HepG2 (cell line): ENCODE measurements at regions not wholly inside any gene's neighbourhood (a gene's known extent, or its start where the extent isn't known, plus 50 kb on each side); places are given as distances from the start of the nearest gene placed in this dataset.

Source experiments
- CSRNP1 ChIP-seq: sonication (generic); formaldehyde crosslinking; IDR thresholded peaks from 2 replicates; pipeline ENCODE4 v1.8.1; 2023; ENCODE audit warnings: mild to moderate bottlenecking, missing genetic modification reagents
- DMTF1 ChIP-seq: sonication (generic); formaldehyde crosslinking; IDR thresholded peaks from 2 replicates; pipeline ENCODE4 v1.4.0; 2020; ENCODE audit warnings: mild to moderate bottlenecking, missing genetic modification reagents
- GPN1 ChIP-seq: sonication (generic); formaldehyde crosslinking; IDR thresholded peaks from 2 replicates; pipeline ENCODE4 v1.5.1; 2020; ENCODE audit warnings: missing genetic modification reagents, borderline replicate concordance
- GTF2F1 ChIP-seq: fragments of 150-350 bp; IDR thresholded peaks from 2 replicates; pipeline ENCODE4 v1.6.1; 2014; ENCODE audit warnings: low read length
- HHEX ChIP-seq: IDR thresholded peaks from 2 replicates; pipeline ENCODE4 v1.6.1; 2016; ENCODE audit warnings: control low read depth
- UBTF ChIP-seq: sonication (generic); formaldehyde crosslinking; IDR thresholded peaks from 2 replicates; pipeline ENCODE4 v1.4.0; 2020; ENCODE audit warnings: mild to moderate bottlenecking, missing genetic modification reagents
- ZNF281 ChIP-seq: sonication (generic); formaldehyde crosslinking; IDR thresholded peaks from 2 replicates; pipeline ENCODE4 v1.4.0; 2020; ENCODE audit warnings: missing genetic modification reagents, borderline replicate concordance
- ZNF30 ChIP-seq: sonication (generic); formaldehyde crosslinking; IDR thresholded peaks from 2 replicates; pipeline ENCODE4 v1.5.0; 2020; ENCODE audit warnings: mild to moderate bottlenecking, missing genetic modification reagents
- ZNF407 ChIP-seq: sonication (generic); formaldehyde crosslinking; IDR thresholded peaks from one replicate; pipeline ENCODE4 v1.5.1; 2020; ENCODE audit warnings: mild to moderate bottlenecking, missing genetic modification reagents; ENCODE audit errors: not compliant biosample characterization
- ZNF691 ChIP-seq: sonication (generic); formaldehyde crosslinking; IDR thresholded peaks from 2 replicates; pipeline ENCODE4 v1.4.0; 2020; ENCODE audit warnings: missing genetic modification reagents, low read depth, mild to moderate bottlenecking, borderline replicate concordance

- peak; percentile 55 for TF ChIP-seq UBTF
- peak; percentile 71; the same call in 1 of the 2 replicates for TF ChIP-seq ZNF281 (CRISPR knock-in tag)
- no peak for TF ChIP-seq ZNF30 (CRISPR knock-in tag)
- peak; percentile 68 for TF ChIP-seq HHEX (CRISPR knock-in tag)
- TF ChIP-seq DMTF1 (CRISPR knock-in tag): no peak
- TF ChIP-seq GPN1 (CRISPR knock-in tag): no peak
- TF ChIP-seq CSRNP1 (CRISPR knock-in tag): peak; percentile 49; the same call in 1 of the 2 replicates
- TF ChIP-seq ZNF691 (CRISPR knock-in tag): peak; percentile 80; the same call in 1 of the 2 replicates
- TF ChIP-seq GTF2F1: no peak
- no peak for TF ChIP-seq ZNF407 (CRISPR knock-in tag)
Measured at GRCh38 chr5:92927291-92927778, 653.7 kb downstream of the NR2F1-AS1 start (continued).
